Esophagus squamous epithelium (tissue), 4 donors: ENCODE measurements at regions not wholly inside any gene's neighbourhood (a gene's known extent, or its start where the extent isn't known, plus 50 kb on each side); places are given as distances from the start of the nearest gene placed in this dataset.
"Not testable (repeated sequence)": the region's sequence is repeated elsewhere in the genome, so short reads cannot be mapped to it uniquely, and the experiment has no call there.

Experiments
- POLR2A ChIP-seq, 4 donors: fragments of 450-650 bp; IDR thresholded peaks; one replicate each; pipeline ENCODE4 v1.6.1; 2017; ENCODE audit warnings: antibody characterized with exemption in 4 of 4, mild to moderate bottlenecking in 4 of 4, moderate library complexity in 3 of 4
- TF ChIP-seq, protein P1 (sequence below), 6 experiments: fragments of 450-650 bp in 4 of 6; fragments of 200-600 bp in 2 of 6; sonication (generic) in 2 of 6; IDR thresholded peaks; one replicate each; pipeline ENCODE4 v1.5.1; 2016 to 2019; ENCODE audit warnings: antibody characterized with exemption in 6 of 6, mild to moderate bottlenecking in 4 of 6, moderate library complexity in 4 of 6

DNA sequence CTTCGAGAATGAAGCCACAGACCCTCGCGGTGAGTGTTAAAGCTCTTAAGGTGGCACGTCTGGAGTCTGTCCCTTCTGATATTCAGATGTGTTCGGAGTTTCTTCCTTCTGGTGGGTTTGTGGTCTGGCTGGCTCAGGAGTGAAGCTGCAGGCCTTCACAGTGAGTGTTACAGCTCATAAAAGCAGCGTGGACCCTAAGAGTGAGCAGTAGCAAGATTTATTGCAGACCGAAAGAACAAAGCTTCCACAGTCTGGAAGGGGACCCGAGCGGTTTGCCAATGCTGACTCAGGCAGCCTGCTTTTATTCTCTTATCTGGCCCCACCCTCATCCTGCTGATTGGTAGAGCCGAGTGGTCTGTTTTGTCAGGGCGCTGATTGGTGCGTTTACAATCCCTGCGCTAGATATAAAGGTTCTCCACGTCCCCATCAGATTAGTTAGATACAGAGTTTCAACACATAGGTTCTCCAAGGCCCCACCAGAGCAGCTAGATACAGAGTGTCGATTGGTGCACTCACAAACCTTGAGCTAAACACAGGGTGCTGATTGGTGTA lies 758.1 kb downstream of the SLC6A15 start:
- TF ChIP-seq, protein P1, sequence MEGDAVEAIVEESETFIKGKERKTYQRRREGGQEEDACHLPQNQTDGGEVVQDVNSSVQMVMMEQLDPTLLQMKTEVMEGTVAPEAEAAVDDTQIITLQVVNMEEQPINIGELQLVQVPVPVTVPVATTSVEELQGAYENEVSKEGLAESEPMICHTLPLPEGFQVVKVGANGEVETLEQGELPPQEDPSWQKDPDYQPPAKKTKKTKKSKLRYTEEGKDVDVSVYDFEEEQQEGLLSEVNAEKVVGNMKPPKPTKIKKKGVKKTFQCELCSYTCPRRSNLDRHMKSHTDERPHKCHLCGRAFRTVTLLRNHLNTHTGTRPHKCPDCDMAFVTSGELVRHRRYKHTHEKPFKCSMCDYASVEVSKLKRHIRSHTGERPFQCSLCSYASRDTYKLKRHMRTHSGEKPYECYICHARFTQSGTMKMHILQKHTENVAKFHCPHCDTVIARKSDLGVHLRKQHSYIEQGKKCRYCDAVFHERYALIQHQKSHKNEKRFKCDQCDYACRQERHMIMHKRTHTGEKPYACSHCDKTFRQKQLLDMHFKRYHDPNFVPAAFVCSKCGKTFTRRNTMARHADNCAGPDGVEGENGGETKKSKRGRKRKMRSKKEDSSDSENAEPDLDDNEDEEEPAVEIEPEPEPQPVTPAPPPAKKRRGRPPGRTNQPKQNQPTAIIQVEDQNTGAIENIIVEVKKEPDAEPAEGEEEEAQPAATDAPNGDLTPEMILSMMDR (IDR thresholded peaks at IDR 0.05) = not testable (repeated sequence)
- not testable (repeated sequence) for TF ChIP-seq POLR2A (IDR thresholded peaks at IDR 0.05)
